Astrocyte (in vitro differentiated cells and primary cell): ENCODE measurements at regions not wholly inside any gene's neighbourhood (a gene's known extent, or its start where the extent isn't known, plus 50 kb on each side); places are given as distances from the start of the nearest gene placed in this dataset.

ENCODE experiments used
- EZH2 ChIP-seq: IDR thresholded peaks from 2 replicates; pipeline ENCODE4 v1.6.1; 2012; ENCODE audit warnings: mild to moderate bottlenecking, low read length, inconsistent platforms; ENCODE audit not compliant: insufficient read depth
- TF ChIP-seq, protein P1 (sequence below): IDR thresholded peaks from 2 replicates; pipeline ENCODE4 v1.5.1; 2011; ENCODE audit warnings: low read depth, mild to moderate bottlenecking, inconsistent platforms, low read length, moderate library complexity; ENCODE audit not compliant: insufficient read depth

GRCh38 chr9:96100385-96101300 is 201.3 kb downstream of the HSD17B3 start:
- TF ChIP-seq, protein P1, sequence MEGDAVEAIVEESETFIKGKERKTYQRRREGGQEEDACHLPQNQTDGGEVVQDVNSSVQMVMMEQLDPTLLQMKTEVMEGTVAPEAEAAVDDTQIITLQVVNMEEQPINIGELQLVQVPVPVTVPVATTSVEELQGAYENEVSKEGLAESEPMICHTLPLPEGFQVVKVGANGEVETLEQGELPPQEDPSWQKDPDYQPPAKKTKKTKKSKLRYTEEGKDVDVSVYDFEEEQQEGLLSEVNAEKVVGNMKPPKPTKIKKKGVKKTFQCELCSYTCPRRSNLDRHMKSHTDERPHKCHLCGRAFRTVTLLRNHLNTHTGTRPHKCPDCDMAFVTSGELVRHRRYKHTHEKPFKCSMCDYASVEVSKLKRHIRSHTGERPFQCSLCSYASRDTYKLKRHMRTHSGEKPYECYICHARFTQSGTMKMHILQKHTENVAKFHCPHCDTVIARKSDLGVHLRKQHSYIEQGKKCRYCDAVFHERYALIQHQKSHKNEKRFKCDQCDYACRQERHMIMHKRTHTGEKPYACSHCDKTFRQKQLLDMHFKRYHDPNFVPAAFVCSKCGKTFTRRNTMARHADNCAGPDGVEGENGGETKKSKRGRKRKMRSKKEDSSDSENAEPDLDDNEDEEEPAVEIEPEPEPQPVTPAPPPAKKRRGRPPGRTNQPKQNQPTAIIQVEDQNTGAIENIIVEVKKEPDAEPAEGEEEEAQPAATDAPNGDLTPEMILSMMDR: no peak
- TF ChIP-seq EZH2: no peak
